ENCODE measurements at regions not wholly inside any gene's neighbourhood (a gene's known extent, or its start where the extent isn't known, plus 50 kb on each side); places are given as distances from the start of the nearest gene placed in this dataset.

- no peak overlapping the region for H3K9ac ChIP-seq (ENCODE audit: insufficient read depth, low read depth, low read length)
- ATAC-seq (no peak), DNase-seq (ENCODE audit: low spot score) (no peak), FAIRE-seq (no peak)
- H3K36me3 ChIP-seq (replicated peaks in 1 of 2; ENCODE audit: control insufficient read depth in 1 of 2, insufficient read depth in 2 of 2, low read length in 2 of 2), result no peaks in the 10 kb centered on the region
- H2AFZ ChIP-seq (ENCODE audit: low read length), result no peak overlapping the region
- peaks cover 6 to 25% of the 10 kb centered on the region in 2 experiments for H3K27me3 ChIP-seq (ENCODE audit: control insufficient read depth in 1 of 2, insufficient read depth in 2 of 2, low read length in 2 of 2)
- TF ChIP-seq ZFP36 (IDR thresholded peaks at IDR 0.05; ENCODE audit: borderline replicate concordance, low read depth, low read length, partially characterized antibody) (no peak), ZNF609 (CRISPR knock-in tag; IDR thresholded peaks at IDR 0.05; ENCODE audit: borderline replicate concordance) (no peak), ZNF75D (CRISPR knock-in tag; IDR thresholded peaks at IDR 0.05; ENCODE audit: borderline replicate concordance) (no peak), SMC3 (IDR thresholded peaks at IDR 0.05; ENCODE audit: low read length) (no peak), MIXL1 (CRISPR knock-in tag; IDR thresholded peaks at IDR 0.05) (no peak), MLX (CRISPR knock-in tag; IDR thresholded peaks at IDR 0.05) (no peak), ZHX1 (CRISPR knock-in tag; IDR thresholded peaks at IDR 0.05; ENCODE audit: low read depth) (no peak), TAF15 (IDR thresholded peaks at IDR 0.05; ENCODE audit: low read depth, low read length, poor library complexity, severe bottlenecking) (no peak), SNRNP70 (IDR thresholded peaks at IDR 0.05; ENCODE audit: low read depth, low read length) (no peak)
- CTCF ChIA-PET (ENCODE audit: low intra/inter-chr PET ratio, low total read pairs), result no interaction called here
- no peak overlapping the region for H3K4me2 ChIP-seq (ENCODE audit: low read depth, low read length)
- in situ Hi-C loops (cut with HindIII; ENCODE audit: extremely low pct_ligation_motif_present, low pct_unique_long_range_greater_than_20kb), result no loop called here
- 48% methylated on average over 11 of the region's 11 CpGs for WGBS (ENCODE audit: low lambda C conversion rate)
- H3K4me3 ChIP-seq (replicated peaks in 1 of 3; ENCODE audit: insufficient read depth in 1 of 3, low read depth in 2 of 3, low read length in 3 of 3), result no peak overlapping the region
- H3K4me1 ChIP-seq (ENCODE audit: insufficient read depth, low read length), result no peaks in the 10 kb centered on the region
- no peaks in the 10 kb centered on the region for H3K79me2 ChIP-seq (ENCODE audit: insufficient read depth, low read length)
- no peak overlapping the region for H3K27ac ChIP-seq (ENCODE audit: extremely low read length, insufficient read depth, low read length)
- H4K20me1 ChIP-seq (ENCODE audit: insufficient read depth, low read length), result no peaks in the 10 kb centered on the region
- no peaks in the 10 kb centered on the region for H3K9me3 ChIP-seq (ENCODE audit: low read length)
- no TSS peak for BruUV-seq (replicated peaks)
- intact Hi-C loops (cut with micrococcal nuclease; ENCODE audit: unreplicated experiment), result no loop called here
- POLR2A ChIA-PET, result no interaction called here
Observed at GRCh38 chr2:236903978-236904377, 181.7 kb upstream of the COPS8 start.

All from HepG2 (cell line).